G401.6 (cell line): ENCODE measurements at regions not wholly inside any gene's neighbourhood (a gene's known extent, or its start where the extent isn't known, plus 50 kb on each side); places are given as distances from the start of the nearest gene placed in this dataset.
"Not testable (repeated sequence)": the region's sequence is repeated elsewhere in the genome, so short reads cannot be mapped to it uniquely, and the experiment has no call there.

ENCODE experiments used
- FAIRE-seq: peaks from 2 replicates; lab custom pipeline; 2012; peaks lifted over from hg19 to GRCh38; lab: Jason Lieb, UNC

DNA sequence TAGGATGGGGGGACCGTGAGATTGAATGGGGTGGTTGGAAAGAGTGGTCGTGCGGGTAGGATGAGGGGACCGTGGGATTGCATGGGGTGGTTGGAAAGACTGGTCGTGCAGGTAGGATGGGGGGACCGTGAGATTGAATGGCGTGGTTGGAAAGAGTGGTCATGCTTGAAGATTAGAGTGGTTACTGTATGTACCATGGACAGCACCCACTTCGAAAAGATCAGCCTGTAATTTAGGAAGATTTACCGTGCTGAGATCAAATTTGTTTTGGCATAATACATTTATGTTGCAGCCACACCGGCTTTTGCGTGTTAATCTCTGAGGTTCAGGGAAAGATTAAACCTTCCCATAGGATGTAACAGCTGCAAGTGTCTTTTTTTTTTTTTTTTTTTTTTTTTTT lies 495.2 kb upstream of the ADARB2 start:
- FAIRE-seq = no peak

DNA sequence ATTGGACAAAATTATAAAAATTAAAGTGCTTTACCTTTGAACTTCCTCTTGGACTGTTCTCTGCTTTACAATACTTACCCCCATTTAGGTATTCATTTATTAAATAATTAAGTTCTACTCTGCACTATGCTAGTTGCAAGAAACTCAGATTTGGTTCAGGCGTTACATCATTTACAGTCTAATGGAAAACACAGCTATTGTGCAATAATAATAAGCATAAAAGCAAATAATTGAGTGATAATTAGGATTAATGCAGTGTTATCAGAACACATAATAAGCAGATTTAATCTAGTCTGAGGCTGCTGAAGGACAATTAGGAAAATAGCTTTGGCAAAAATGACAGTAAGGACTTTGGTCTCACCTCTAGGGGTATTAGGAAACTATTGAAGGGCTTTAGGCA lies 493.2 kb upstream of the ADARB2 start:
- FAIRE-seq = no peak

DNA sequence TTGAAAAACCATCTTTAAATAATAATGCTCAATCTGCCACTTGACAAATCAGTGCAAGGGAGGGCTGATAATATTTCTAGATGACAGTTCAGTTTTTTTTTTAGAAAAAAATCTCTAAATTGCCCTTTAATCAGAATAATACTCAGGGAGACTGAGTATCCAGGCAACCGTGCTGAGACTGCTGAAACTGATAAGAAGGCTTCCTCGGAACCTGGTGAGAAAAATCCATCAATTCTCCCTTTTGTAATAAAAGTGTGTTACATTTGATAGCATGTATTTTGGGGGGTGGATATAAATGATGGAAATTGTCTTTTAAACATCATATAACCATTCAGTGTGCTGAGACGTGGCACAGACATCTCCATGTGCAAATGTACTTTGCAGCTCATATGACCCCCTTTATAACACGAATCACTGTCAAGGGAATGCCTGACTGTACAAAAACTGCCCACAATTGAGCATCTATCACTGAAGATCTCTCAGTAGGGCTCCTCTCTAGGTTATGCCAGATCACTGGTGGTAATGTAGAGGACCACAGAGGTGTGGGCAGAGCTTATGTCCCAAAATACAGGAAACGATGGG lies 491.1 kb upstream of the ADARB2 start:
- FAIRE-seq = no peak

GRCh38 chr10:2225609-2226008 lies 488.3 kb upstream of the ADARB2 start:
- FAIRE-seq = no peak

GRCh38 chr10:2223548-2224320 lies 486.4 kb upstream of the ADARB2 start:
- no peak for FAIRE-seq

DNA sequence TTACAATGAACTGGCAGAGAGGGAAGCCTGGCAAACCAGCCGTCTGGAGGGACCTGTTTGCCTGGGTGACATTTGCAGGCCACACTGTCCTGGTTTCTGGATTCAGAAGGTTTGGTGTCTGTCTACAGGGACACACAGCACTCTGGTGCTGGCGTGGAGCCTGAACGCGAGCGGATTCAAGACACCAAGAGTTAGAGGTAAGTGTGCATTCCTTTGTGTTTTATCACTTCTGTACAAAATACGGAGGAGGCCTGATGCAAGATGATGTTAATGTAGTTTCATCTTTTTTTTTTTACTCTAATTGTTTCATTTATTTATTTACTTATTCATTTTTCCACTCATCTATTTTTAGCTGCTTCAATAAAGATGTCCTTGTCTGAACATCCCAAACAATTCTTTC lies 485.3 kb upstream of the ADARB2 start:
- no peak for FAIRE-seq

- no peak for FAIRE-seq
Observed at GRCh38 chr10:2214805-2215204, 477.5 kb upstream of the ADARB2 start.

DNA sequence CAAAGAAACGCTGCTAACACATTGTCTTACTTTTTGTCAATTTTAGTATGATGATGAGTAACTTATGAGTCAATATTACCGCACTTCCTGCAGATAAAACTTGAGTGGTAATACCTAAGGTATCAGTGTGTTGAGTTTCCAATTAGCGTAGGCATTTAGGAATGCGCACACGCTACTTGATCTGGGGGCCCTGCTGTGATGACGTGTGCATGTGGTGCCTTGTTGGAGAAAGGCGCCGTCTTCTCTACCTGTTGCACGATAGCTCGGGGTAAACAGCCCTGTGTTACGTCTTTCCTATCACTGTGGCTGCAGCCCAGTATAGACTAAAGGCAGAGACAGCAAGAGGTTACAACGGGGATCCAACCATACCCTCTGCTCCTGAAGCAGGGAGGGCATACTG lies 476.8 kb upstream of the ADARB2 start:
- no peak for FAIRE-seq

DNA sequence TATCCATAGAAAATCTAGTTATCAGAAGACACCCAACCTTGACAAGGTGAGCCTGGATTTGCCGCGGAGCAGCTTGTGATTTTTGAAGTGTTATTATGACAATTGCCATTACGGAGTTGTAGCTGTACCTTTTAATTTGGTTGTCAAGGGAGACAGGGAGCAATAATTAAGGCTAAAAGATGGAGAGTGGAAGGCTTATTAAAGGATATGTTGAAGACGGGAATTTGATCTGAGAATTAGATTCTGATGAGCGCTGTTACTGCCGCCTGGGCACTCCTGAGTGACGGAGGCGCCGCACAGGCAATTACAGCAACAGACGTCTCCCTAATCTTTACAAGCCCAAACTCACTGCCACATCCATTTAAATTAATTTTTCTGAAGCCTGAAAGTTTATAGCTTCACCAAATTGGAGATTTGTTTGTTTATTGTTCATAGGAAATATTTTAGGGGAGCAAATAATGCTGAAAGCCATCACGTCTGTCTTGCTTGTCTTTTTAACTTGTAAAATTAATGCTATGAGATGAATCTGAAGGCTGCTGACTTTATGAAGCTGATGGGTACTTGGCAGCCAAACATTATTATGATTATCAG lies 475.0 kb upstream of the ADARB2 start:
- no peak for FAIRE-seq

GRCh38 chr10:2210088-2210487 lies 472.8 kb upstream of the ADARB2 start:
- no peak for FAIRE-seq

DNA sequence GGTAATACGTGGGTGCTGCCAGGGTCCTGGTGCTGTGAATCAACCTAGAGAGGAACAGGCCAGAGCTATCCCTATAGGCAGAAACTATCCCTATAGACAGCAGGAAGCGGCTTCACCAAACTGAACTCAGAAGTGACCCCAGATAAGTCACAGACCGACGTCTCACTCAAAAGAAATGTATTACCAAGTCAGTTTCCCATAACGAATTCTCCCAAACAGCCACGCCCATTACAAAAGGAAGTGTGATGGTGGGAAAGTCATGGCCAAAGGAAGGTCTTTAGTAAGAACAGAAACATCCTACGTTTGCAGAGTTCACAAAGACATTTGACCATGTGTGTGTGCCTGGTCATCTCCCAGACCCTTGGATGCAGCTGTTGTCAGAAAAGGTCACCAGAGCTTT lies 470.8 kb upstream of the ADARB2 start:
- no peak for FAIRE-seq

DNA sequence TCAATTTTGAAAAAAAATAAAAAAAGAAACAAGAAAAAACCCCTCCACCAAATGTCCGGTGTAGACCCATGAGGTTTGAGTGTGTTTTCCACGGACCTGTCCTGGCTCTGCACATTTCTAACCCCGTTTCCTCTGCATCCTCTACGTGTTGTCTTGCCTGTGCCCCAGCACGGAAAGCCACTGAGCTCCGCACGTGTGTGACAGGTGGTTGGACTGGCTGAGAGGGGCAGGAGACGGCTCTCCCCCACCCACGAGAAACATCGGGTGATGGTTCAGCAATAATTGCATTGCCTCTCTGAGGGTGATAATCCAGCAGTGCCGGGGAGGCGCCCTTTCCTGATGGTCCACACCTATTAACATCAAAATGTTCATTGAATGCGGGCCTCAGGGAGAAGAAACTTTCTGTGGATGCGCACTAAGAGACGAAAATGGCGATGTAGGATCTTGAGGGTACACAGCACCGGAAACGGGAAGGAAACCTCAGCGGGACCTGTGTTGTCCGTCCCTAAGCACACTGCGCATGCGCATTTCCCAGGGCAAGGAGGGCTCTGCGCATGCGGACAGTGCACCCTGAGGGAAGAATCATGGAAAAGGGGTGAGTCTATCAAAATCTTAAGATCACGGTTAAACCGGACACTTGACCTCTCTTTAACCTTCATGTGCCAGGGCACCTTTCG lies 470.1 kb upstream of the ADARB2 start:
- no peak for FAIRE-seq

DNA sequence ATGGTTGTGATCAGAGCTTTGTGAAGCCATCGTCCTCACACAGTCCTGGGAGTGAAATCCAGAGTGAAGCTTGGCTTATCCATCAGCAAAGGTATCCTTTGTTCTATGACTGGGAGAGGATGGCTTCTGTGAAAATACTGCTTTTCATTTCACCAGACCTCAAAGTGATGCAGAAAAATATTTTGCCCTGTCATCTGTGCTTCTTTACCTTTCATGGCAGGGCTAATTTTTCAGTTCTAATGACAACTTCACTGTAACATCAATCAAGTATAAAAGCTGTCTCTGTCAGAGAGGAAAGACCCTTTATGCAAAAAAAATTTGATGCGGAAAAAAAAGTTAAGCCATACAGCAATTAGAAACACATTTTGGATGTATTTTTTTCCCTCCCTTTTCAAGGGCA lies 468.1 kb upstream of the ADARB2 start:
- no peak for FAIRE-seq

DNA sequence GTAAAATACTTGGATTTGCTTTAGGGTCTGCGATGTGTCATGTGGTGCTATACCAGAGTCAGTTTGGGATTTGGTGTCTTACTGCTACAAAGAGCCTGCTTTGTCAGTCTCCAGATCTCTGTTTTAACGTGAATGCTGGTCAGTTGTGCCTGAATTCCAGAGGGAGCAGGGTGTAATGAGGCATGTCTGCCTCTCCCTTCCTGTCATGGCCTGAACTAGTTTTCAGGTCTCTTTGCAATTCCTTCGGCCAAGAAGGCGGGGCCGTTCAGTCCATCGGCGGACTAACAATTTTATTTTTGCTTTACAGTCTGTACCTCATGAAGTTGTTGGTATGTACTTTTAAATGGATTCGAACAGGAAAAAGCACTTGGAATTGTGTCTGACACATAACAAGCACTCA lies 465.1 kb upstream of the ADARB2 start:
- FAIRE-seq = no peak

- FAIRE-seq = no peak
Observed at GRCh38 chr10:2201534-2202099, 464.3 kb upstream of the ADARB2 start.

DNA sequence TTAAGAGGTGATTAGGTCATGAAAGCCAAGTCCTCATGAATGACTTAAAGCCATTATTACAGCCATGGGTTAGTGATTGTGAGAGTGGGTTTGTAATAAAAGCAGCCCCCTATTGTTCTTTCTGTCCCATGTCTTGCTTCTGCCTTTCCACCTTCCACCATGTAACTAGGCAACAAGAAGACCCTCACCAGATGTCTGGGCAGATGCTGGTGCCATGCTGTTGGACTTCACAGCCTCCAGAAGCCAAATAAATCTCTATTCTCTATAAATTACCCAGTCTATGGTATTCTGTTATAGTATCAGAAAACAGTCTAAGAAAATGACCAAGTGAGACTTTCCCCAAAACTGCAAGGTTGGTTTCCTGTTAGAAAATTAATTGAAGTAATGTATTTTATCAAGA lies 460.3 kb upstream of the ADARB2 start:
- FAIRE-seq = no peak

DNA sequence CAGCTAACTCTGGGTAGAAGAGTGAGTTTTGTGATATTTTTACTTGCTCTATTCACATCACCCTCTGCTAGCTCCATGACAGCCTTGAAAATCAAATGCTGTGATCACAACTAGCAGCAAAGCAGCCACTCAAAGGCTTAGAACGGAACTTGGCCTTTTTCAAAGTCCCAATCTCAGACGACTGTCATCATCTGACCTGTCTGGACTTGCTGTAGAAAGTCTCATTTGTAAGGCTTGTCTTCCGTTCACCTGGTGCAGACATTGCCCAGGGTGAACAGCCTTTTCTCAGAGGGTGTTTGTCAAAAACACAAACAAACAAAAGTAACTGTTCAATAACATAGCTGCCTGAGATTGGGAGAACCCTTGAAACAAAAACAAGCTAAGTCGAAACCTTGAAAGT lies 458.9 kb upstream of the ADARB2 start:
- FAIRE-seq = no peak

GRCh38 chr10:2189356-2189755 lies 452.0 kb upstream of the ADARB2 start:
- FAIRE-seq = not testable (repeated sequence)

DNA sequence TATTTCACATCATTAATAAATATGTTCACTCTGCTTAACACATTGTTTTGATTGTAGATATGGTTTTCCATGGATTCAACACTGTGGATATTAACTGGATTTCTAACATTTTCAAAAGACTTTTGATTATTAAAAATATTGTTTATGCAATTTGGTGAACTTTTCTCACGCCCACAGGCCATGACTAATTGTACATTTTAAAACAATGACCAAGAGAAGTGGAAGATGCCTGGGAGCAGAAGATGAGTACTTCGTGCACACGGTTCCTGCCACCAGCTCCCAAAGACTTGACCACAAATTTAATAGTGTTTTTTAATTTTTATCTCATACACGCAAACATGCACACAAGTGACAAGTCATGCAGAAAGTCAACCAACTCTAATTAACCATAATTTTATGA lies 451.0 kb upstream of the ADARB2 start:
- no peak for FAIRE-seq

DNA sequence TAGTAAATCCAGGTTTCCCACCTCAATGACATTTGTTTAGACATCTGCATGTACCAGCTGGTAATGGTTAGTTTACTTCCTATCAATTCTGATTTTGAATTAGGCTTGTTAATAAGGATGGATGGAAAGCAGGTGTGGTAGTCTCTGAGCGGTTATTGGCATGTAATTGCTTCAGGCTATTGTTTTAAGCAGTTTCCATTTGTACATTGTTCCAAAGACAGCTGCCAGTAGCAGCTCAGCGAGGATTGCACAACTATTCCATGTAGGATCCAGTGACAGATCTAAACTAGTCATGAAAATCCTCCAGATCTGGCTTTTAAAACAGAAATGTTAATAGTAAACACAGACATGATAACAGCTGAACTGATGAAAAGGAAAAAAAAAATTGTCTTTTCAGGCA lies 436.0 kb upstream of the ADARB2 start:
- no peak for FAIRE-seq

DNA sequence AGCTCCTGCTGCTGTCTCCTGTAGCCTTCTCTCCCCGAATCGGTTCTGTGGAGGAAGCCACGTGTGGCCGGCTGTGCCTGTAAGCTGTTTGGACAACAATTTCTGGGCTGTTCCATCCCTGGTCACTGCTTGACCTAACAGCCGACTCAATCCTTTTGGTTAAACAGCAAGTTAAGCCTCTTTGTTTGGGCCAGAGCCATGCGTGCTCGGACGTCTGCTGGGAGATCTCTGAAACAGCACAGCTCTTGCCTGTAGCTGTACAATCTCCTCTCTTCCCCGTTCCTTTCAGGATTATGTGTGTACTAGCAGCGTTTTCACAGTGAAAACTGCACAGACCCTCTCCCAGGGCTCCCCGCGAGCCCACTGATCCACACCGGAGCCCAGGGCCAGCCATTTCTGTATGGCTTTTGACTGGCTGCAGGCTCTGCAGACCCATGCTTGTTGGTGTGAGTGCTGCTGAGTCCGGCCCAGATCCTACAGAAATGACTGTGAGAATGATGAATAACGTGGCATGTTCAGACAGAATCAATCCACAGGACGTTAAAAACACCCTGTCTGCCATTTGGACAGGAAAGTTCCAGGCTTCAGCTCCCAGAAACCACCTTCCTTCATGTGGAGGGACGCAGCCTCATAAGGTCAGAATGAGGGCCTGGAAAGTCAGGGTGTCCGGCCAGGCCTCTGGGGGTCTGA lies 428.6 kb upstream of the ADARB2 start:
- FAIRE-seq = no peak

GRCh38 chr10:2150288-2150687 lies 413.0 kb upstream of the ADARB2 start:
- no peak for FAIRE-seq
